Islet of Langerhans (tissue), 1 donor: ENCODE measurements at regions not wholly inside any gene's neighbourhood (a gene's known extent, or its start where the extent isn't known, plus 50 kb on each side); places are given as distances from the start of the nearest gene placed in this dataset.
"Not testable (repeated sequence)": the region's sequence is repeated elsewhere in the genome, so short reads cannot be mapped to it uniquely, and the experiment has no call there.

Experiments used
- FAIRE-seq: peaks from one replicate; lab custom pipeline; 2011; peaks lifted over from hg19 to GRCh38; lab: Jason Lieb, UNC

DNA sequence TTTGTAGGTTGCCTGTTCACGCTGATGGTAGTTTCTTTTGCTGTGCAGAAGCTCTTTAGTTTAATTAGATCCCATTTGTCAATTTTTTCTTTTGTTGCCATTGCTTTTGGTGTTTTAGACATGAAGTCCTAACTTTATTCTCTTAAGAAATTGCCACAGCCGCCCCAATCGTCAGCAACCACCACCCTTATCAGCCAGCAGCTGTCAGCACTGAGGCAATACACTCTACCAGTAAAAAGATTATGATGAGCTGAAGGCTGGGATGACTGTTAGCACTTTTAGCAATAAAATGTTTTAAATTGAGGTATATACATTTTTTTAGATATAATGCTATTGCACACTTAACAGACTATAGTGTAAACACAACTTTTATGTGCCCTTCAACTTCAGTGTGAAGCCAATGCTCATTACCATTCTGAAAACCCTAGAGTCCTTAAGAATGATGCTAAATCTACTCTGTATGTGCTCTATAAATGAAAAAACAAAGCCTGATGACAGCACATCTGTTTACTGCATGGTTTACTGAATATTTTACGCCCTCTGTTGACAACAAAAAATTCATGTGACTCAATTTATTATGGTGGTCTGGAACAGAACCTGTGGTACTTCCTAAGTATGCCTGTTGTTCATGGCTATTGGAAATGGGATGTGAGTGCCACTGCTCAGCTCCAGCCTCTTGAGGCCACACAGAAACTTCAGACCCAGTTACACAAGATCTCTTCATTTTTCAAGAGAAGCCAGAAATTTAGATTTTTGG lies 197.4 kb downstream of the DUSP6 start:
- no peak for FAIRE-seq

- FAIRE-seq, result no peak
Measured at GRCh38 chr12:89153341-89153740, 199.0 kb downstream of the DUSP6 start.

GRCh38 chr12:89151536-89151935 lies 200.8 kb downstream of the DUSP6 start:
- no peak for FAIRE-seq

GRCh38 chr12:89150789-89151188 lies 201.5 kb downstream of the DUSP6 start:
- FAIRE-seq, result not testable (repeated sequence)

DNA sequence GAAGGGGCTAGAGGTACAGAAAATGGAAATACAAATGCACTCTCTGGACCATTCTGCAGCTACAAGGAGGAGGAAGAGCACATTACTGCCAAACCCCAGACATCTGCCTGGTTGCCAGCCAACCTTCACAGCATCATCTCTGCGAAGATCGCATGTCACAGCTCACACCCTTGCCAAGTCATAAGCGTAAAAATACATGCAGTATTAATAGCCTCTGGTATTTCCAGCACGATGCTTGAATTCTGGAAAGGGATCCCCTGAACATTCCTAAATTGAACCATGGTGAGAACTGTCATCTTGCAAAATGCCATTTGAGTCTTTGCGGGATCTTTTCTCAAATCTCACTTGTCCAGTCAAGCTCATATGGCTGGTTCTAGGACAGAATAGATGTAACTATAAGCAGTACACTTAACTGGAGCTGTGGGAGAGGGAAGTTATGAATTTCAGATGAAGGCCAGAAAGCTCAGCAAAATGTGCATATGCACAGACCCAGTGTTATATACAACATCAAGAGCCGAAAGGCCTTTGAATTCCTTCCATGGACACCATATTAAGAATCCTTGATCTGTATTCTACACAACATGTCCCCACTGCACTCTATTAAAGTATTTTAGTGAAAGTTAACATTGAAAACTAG lies 211.6 kb downstream of the DUSP6 start:
- no peak for FAIRE-seq

- no peak for FAIRE-seq
Measured at GRCh38 chr12:89140141-89140540, 212.2 kb downstream of the DUSP6 start.

DNA sequence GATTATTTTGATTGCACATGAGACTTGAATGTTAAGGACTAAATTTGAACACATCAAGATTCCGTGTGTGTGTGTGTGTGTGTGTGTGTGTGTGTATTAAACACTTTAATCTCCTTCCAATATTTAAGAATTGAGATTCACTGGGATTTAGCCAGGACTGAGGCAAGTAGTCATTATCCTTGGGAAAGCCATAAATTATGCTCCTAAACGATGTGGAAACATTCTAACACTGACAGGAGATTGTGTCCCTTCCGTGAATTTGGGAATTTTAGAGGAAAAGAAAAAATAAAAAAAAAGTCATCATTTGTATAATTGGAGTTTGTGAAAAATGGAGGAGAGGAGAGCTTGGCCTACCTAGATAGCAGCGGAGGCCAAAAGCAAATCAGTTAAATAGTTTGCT lies 212.9 kb downstream of the DUSP6 start:
- no peak for FAIRE-seq

- FAIRE-seq, result no peak
Measured at GRCh38 chr12:89138048-89138852, 214.1 kb downstream of the DUSP6 start.

- FAIRE-seq, result no peak
Measured at GRCh38 chr12:89135976-89136634, 216.2 kb downstream of the DUSP6 start.

GRCh38 chr12:89134213-89134770 lies 218.0 kb downstream of the DUSP6 start:
- no peak for FAIRE-seq

GRCh38 chr12:89129167-89129870 lies 223.0 kb downstream of the DUSP6 start:
- no peak for FAIRE-seq

DNA sequence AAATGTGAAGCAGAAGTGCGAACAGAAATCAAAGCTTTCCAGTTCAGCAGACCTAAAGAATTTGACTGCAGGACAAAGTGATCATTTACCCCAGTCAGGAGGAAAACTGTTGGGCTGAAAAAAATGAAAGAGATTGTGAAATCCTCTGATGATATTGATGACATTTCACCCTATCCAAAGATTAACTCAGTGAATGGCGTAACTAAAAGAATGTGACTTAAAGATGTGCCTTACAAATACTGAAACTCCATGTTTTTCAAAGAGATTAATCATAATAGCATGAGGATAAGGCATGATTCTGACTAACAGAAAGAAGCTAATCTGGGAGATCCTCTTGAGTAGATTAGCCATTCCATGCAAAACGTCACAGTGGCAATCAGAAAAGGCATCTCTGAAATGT lies 225.6 kb downstream of the DUSP6 start:
- no peak for FAIRE-seq

- FAIRE-seq, result no peak
Measured at GRCh38 chr12:89122852-89123251, 229.4 kb downstream of the DUSP6 start.

DNA sequence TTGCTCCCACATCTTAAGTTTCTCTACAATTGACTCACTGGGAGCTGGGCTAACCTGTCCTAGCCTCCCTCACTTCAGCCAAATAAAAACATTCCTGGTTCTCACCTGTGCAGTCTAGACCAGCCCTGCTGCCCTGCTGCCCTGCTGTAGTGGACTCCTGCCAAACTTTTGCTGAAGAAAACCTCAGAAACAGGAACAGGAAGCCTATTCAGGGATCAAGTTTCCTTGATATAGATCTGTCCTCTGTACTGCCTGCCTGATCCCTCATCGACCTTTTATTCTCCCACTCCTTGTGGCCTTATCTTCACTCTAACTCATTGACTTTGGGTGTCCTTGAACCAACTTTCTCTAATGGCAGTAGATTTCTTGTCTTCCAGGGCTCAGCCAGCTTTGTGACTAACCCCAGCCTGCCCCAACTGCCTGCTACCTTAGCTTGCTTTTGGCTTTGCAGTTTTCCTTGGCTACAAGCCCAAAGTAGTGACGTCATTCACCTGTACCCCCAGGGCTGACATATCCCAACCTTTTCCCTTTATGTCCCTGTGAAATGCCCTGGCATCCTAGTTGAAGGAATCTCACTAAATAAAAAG lies 234.8 kb downstream of the DUSP6 start:
- FAIRE-seq, result no peak

DNA sequence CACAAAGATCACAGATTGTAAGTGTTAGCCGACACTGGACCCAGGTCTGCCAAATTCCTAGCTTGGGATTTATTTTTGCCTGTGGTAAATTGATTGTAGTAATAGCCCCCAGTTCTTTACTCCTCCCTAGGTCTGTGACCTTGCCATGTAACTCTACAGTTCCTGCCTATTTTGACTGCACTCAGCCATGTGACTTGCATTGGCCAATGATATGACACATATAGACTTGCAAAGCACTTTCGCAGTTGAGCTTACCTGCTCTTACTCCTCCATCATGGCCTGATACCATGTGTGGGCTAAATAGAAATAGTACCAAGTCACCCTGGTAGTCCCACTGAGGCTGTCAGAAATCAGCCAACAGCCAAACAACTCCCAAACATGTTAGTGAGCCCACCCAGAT lies 240.3 kb downstream of the DUSP6 start:
- FAIRE-seq, result no peak

DNA sequence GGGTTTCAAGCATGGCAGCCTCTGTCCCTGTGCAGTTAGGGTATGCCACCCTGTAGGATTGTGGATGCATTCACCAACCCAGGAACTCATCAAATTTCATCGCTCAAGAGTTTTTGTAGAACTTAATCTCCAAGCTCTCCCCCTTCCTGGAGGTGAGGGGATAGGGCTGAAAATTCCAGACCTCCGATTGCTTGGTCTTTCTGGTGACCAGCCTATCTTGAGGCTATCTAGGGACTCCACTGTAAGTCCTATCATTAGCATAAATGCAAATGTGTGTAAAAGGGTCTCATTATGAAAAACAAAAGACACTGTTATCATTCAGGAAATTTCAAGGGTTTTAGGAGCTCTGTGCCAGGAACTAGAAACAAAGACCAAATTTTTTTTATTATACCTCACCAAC lies 244.0 kb downstream of the DUSP6 start:
- FAIRE-seq, result no peak

DNA sequence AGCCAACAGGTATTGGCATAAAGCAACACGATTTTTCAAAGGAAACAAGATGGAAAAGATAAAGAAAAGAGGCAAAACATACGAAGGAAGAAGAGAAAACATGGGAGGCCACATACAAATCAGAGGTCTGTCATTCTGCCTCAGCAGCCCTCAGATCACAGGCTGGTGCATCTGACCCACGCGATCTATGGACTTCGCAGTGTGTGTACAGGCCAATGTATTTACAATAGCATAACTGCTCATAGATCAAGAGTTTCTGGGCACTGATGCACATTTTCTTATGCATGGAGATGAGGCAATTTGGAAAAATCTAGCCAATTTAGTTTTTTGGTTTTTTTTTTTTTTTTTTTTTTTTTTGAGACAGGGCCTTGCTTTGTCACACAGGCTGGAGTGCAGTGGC lies 245.4 kb downstream of the DUSP6 start:
- no peak for FAIRE-seq

GRCh38 chr12:89105243-89105642 lies 247.1 kb downstream of the DUSP6 start:
- FAIRE-seq, result no peak

GRCh38 chr12:89103831-89104230 lies 248.5 kb downstream of the DUSP6 start:
- FAIRE-seq, result no peak

DNA sequence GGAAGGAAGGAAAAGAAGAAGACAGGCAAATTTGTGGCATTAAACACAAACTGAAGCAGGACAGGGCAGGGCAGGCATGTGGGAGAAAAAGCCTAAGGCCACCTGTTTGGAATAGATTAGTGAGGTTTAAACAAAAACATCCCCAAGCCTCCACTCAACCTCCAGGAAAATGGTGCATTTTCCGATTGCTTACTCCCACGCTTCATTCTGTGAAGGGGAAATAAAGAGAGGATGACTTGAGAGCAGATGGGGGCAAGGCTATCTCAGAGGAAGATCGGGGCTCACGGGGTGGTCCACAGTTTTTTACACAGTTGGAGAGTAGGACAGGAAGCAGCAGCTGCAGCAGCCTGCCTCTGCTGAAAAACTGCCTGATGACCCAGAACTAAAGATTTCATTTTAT lies 250.9 kb downstream of the DUSP6 start:
- no peak for FAIRE-seq

- FAIRE-seq, result no peak
Measured at GRCh38 chr12:89098441-89099112, 253.7 kb downstream of the DUSP6 start.
